BLaER1 (cell line): ENCODE measurements at regions not wholly inside any gene's neighbourhood (a gene's known extent, or its start where the extent isn't known, plus 50 kb on each side); places are given as distances from the start of the nearest gene placed in this dataset.
"Not testable (repeated sequence)": the region's sequence is repeated elsewhere in the genome, so short reads cannot be mapped to it uniquely, and the experiment has no call there.

Source experiments
- H3K27ac ChIP-seq: shearing (Covaris generic); formaldehyde crosslinking; 2 replicates; pipeline ENCODE4 v1.8.1; 2022
- H3K27me3 ChIP-seq: shearing (Covaris generic); formaldehyde crosslinking; 2 replicates; pipeline ENCODE4 v1.8.1; 2022
- H3K36me3 ChIP-seq: shearing (Covaris generic); formaldehyde crosslinking; 2 replicates; pipeline ENCODE4 v1.8.1; 2022
- H3K4me1 ChIP-seq: shearing (Covaris generic); formaldehyde crosslinking; 2 replicates; pipeline ENCODE4 v1.8.1; 2022
- H3K4me2 ChIP-seq: shearing (Covaris generic); formaldehyde crosslinking; 2 replicates; pipeline ENCODE4 v1.8.1; 2022
- H3K4me3 ChIP-seq: shearing (Covaris generic); formaldehyde crosslinking; 2 replicates; pipeline ENCODE4 v1.8.1; 2022
- H3K9ac ChIP-seq: shearing (Covaris generic); formaldehyde crosslinking; 2 replicates; pipeline ENCODE4 v1.8.1; 2022
- H3K9me3 ChIP-seq: shearing (Covaris generic); formaldehyde crosslinking; 2 replicates; pipeline ENCODE4 v1.8.1; 2022
- H4K20me1 ChIP-seq: shearing (Covaris generic); formaldehyde crosslinking; 2 replicates; pipeline ENCODE4 v1.8.1; 2022
- Cebpa-rat ChIP-seq: shearing (Covaris generic); IDR thresholded peaks from 2 replicates; pipeline ENCODE4 v1.8.1; 2022

- Histone ChIP-seq H3K4me1 (no peaks in the 10 kb centered on the region), H3K9ac (no peak overlapping the region), H3K4me2 (no peak overlapping the region)
These were observed 266.5 kb upstream of the UGT8 start for GRCh38 chr4:114332119-114332518.

GRCh38 chr4:114334363-114334762 is 264.2 kb upstream of the UGT8 start:
- not testable (repeated sequence) for H4K20me1 ChIP-seq, H3K27ac ChIP-seq, H3K9ac ChIP-seq, H3K4me2 ChIP-seq, H3K4me1 ChIP-seq, H3K36me3 ChIP-seq, H3K4me3 ChIP-seq, H3K9me3 ChIP-seq, H3K27me3 ChIP-seq

More at GRCh38 chr4:114332119-114332518, 266.5 kb upstream of the UGT8 start:
- H3K27ac ChIP-seq: no peak overlapping the region
- H4K20me1 ChIP-seq: no peaks in the 10 kb centered on the region
- H3K9me3 ChIP-seq: no peaks in the 10 kb centered on the region
- H3K4me3 ChIP-seq: no peak overlapping the region
- TF ChIP-seq Cebpa-rat: no peak
- H3K36me3 ChIP-seq: no peaks in the 10 kb centered on the region
- no peaks in the 10 kb centered on the region for H3K27me3 ChIP-seq

DNA sequence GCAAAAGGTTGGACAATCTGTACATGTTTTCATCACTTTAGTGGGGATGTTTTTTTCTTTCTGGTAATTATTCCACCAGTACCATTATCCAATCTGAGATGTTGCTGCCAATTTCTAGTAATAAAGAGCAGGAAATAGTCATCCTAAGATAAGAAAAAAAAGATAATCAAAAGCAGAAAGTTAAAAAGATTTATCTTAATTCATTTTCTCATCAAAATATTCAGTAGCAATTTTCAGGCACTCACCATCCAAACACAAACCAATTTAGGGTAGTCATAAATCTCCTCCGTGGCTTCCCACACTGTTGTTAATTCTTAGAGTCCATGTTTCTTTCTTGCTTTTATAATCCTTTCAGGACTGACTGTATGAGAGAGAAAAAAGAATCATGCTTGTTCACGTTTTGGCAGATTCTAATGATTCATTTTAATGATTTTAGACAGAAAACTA is 263.7 kb upstream of the UGT8 start:
- Histone ChIP-seq H3K4me3 (no peak overlapping the region), H3K36me3 (no peaks in the 10 kb centered on the region), H3K27me3 (no peaks in the 10 kb centered on the region), H4K20me1 (no peaks in the 10 kb centered on the region), H3K4me1 (no peaks in the 10 kb centered on the region), H3K9ac (no peak overlapping the region), H3K9me3 (no peaks in the 10 kb centered on the region), H3K4me2 (no peak overlapping the region), H3K27ac (no peak overlapping the region)
- TF ChIP-seq Cebpa-rat: no peak

DNA sequence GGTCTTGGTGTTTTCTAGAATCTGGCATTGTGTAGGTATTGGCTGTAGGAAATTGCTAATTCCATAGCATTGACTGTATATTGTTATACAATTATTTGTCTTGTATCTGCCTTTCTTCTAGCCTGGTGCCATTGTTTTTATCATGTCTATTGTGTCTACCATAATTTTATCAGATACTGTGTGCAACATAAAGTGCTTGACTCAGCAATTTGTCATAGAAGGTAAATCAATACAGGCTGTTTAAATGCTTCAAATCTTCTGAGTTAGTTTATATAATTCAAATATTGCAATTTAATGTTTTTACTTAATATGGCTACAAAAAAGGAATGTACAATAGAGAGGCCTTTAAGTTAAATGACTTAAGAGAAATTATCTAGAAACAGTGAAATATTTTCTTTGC is 263.3 kb upstream of the UGT8 start:
- H3K4me3 ChIP-seq: no peak overlapping the region
- H3K9me3 ChIP-seq: no peaks in the 10 kb centered on the region
- no peak overlapping the region for H3K9ac ChIP-seq
- H3K4me2 ChIP-seq: no peak overlapping the region
- H3K27ac ChIP-seq: no peak overlapping the region
- H3K4me1 ChIP-seq: no peaks in the 10 kb centered on the region
- TF ChIP-seq Cebpa-rat: no peak
- no peaks in the 10 kb centered on the region for H4K20me1 ChIP-seq
- H3K27me3 ChIP-seq: no peaks in the 10 kb centered on the region
- no peaks in the 10 kb centered on the region for H3K36me3 ChIP-seq

DNA sequence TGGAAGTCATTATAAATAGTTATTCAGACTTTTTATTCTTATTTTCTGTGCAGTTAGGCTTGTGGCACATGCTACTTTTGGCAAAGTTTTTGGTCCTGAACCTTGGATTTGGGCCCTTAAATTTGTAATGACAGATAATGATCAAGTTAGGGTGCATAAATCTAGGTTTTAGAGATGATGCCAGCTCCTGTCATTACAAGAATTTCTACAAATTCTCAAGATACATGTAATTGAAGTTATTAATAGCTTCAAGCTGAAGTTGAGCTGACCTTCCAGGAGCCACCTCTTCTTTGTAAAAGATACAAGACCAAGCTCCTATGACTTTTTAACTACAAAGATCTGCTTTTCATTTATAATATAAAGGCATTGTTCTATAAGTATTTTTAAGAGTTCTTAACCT is 255.6 kb upstream of the UGT8 start:
- Histone ChIP-seq H3K27me3 (no peaks in the 10 kb centered on the region), H4K20me1 (no peaks in the 10 kb centered on the region), H3K9ac (no peak overlapping the region), H3K4me1 (no peaks in the 10 kb centered on the region), H3K4me2 (no peak overlapping the region), H3K4me3 (no peak overlapping the region), H3K9me3 (no peaks in the 10 kb centered on the region), H3K36me3 (no peaks in the 10 kb centered on the region), H3K27ac (no peak overlapping the region)
- no peak for TF ChIP-seq Cebpa-rat

DNA sequence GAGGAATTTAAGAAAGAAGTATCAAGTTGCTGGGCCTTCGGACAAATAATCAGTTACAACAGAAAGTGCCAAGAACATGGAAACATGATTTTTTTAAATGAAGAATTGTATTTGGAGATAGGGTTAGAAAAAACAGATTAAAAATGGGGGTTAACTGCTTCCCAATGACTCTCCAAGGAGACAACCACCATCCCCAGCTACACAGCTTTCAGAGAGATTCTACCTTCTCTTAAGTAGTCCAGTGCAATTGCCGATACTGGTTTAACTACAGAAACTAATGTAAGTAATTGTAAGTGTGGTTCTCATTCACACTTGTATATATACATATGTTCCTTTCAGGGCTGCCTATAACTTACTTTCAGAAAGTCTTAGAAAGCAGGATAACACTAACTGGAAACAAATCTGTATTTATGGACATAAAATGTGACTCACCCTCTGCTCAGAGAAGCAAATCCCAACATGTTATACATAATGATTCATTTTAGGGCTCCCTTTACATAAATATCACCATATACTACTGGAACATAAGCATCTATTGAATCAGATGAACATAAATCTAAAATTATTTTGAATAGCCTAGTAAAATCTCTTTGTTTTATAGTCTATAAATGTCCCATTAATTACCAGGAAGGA is 248.9 kb upstream of the UGT8 start:
- no peak overlapping the region for H3K27ac ChIP-seq
- no peak overlapping the region for H3K9ac ChIP-seq
- TF ChIP-seq Cebpa-rat: no peak
- H4K20me1 ChIP-seq: no peaks in the 10 kb centered on the region
- 0 out of 2 replicates have a peak, but pooled peaks cover 4% of the 10 kb centered on the region for H3K9me3 ChIP-seq
- H3K4me3 ChIP-seq: no peak overlapping the region
- no peaks in the 10 kb centered on the region for H3K27me3 ChIP-seq
- no peak overlapping the region for H3K4me2 ChIP-seq
- no peaks in the 10 kb centered on the region for H3K4me1 ChIP-seq
- no peaks in the 10 kb centered on the region for H3K36me3 ChIP-seq

DNA sequence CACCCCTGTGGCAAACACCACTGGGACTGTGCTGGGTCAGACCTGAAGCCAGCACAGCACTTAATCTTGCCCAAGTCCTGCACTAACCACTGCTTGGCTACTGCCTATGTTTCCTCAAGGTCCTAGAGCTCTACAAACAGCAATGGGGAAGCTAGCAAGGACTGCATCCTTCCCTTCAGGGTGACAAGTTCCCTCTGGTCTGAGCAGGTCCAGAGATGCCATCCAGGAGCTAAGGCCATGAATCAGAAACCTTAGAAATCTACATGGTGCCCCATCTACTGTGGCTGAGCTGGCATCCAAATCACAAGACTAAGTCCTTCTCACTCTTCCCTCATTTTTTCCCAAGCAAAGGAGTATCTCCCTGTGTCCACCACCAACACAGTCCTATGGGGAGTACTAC is 239.7 kb upstream of the UGT8 start:
- H3K9ac ChIP-seq: no peak overlapping the region
- no peak overlapping the region for H3K4me3 ChIP-seq
- H4K20me1 ChIP-seq: no peaks in the 10 kb centered on the region
- no peak overlapping the region for H3K27ac ChIP-seq
- H3K4me2 ChIP-seq: no peak overlapping the region
- no peaks in the 10 kb centered on the region for H3K36me3 ChIP-seq
- peaks cover 8% of the 10 kb centered on the region; the same call in 1 of the 2 replicates for H3K9me3 ChIP-seq
- no peaks in the 10 kb centered on the region for H3K27me3 ChIP-seq
- peaks cover 4% of the 10 kb centered on the region; the same call in 1 of the 2 replicates for H3K4me1 ChIP-seq
- TF ChIP-seq Cebpa-rat: no peak

GRCh38 chr4:114361249-114361648 is 237.4 kb upstream of the UGT8 start:
- Histone ChIP-seq H3K36me3 (no peaks in the 10 kb centered on the region), H3K27ac (no peak overlapping the region), H3K4me3 (no peak overlapping the region), H3K4me2 (no peak overlapping the region), H3K9me3 (no peaks in the 10 kb centered on the region), H3K27me3 (no peaks in the 10 kb centered on the region), H4K20me1 (no peaks in the 10 kb centered on the region), H3K9ac (no peak overlapping the region), H3K4me1 (peaks cover 4% of the 10 kb centered on the region; the same call in 1 of the 2 replicates)
- no peak for TF ChIP-seq Cebpa-rat

DNA sequence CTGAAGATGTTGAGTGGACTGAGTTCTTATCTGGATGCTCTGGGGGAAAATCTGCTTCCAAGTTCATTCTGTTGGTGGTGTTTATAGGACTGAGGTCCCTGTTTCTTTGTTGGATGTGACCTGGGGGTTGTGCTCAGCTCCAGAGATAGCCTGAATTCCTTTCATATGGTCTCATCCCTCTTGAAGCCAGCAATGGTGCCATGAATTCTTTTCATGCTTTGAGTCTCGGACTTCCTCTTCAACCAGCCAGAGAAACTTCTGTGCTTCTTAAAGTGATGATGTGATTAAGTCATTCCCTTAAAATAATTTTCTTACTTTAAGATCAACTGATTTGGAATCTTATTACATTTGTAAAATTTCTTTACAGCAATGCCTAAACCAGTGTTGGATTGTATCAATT is 233.8 kb upstream of the UGT8 start:
- H4K20me1 ChIP-seq: no peaks in the 10 kb centered on the region
- H3K36me3 ChIP-seq: no peaks in the 10 kb centered on the region
- no peak overlapping the region for H3K27ac ChIP-seq
- H3K9ac ChIP-seq: no peak overlapping the region
- no peak overlapping the region for H3K4me3 ChIP-seq
- H3K9me3 ChIP-seq: no peaks in the 10 kb centered on the region
- no peak for TF ChIP-seq Cebpa-rat
- H3K27me3 ChIP-seq: no peaks in the 10 kb centered on the region
- H3K4me1 ChIP-seq: no peaks in the 10 kb centered on the region
- no peak overlapping the region for H3K4me2 ChIP-seq

- TF ChIP-seq Cebpa-rat: no peak
- no peaks in the 10 kb centered on the region for H3K9me3 ChIP-seq
- H3K4me2 ChIP-seq: no peak overlapping the region
- H3K4me1 ChIP-seq: no peaks in the 10 kb centered on the region
- no peaks in the 10 kb centered on the region for H4K20me1 ChIP-seq
- H3K27ac ChIP-seq: no peak overlapping the region
- H3K9ac ChIP-seq: no peak overlapping the region
- no peaks in the 10 kb centered on the region for H3K36me3 ChIP-seq
- no peaks in the 10 kb centered on the region for H3K27me3 ChIP-seq
- no peak overlapping the region for H3K4me3 ChIP-seq
These were observed 233.0 kb upstream of the UGT8 start for GRCh38 chr4:114365591-114365990.

DNA sequence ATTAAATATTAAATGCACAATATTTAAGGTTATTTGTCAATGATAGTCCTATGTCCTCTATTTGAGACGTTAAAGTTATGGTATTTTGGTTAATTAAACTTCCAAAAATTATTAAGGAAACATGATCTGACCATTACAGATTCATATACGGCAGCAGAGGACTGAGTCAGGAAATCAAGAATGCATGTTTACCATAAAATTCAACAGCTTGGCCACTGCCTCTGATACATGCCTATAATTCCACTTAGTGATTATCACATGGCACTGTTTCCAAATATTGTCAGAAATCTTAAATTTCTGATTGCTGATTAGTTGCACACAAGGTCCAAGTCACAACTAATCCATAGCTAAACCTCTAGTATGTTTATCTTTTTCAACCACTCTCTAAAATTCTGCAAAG is 232.2 kb upstream of the UGT8 start:
- H4K20me1 ChIP-seq: no peaks in the 10 kb centered on the region
- no peak for TF ChIP-seq Cebpa-rat
- H3K27me3 ChIP-seq: no peaks in the 10 kb centered on the region
- H3K4me2 ChIP-seq: no peak overlapping the region
- H3K36me3 ChIP-seq: no peaks in the 10 kb centered on the region
- H3K9me3 ChIP-seq: no peaks in the 10 kb centered on the region
- H3K9ac ChIP-seq: no peak overlapping the region
- no peak overlapping the region for H3K27ac ChIP-seq
- no peak overlapping the region for H3K4me3 ChIP-seq
- no peaks in the 10 kb centered on the region for H3K4me1 ChIP-seq
